ENCODE measurements at regions not wholly inside any gene's neighbourhood (a gene's known extent, or its start where the extent isn't known, plus 50 kb on each side); places are given as distances from the start of the nearest gene placed in this dataset.

DNA sequence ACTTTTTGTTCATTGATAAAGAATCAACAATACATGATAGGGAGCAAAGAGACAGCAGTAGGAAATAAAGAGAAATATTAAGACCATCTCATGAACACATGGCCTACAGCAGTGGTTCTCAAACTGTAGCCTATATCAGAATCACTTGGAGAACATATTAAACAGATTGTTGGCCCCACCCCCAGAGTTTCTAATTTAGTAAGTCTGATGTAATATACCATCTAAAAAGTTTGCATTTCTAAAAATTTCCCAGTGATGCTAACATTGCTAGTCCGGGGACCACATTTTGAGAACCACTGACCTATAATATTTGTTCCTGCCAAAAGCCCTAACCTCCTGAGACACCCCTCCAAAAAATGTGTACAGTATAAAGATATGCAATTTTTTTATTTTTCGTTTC lies 306.2 kb upstream of the NREP start:
- Histone ChIP-seq H3K4me1 (ENCODE audit: insufficient read depth, low read length) (no peaks in the 10 kb centered on the region), H3K36me3 (ENCODE audit: insufficient read depth, low read length) (no peaks in the 10 kb centered on the region), H3K9me3 (ENCODE audit: low read depth, low read length) (no peaks in the 10 kb centered on the region), H4K20me1 (ENCODE audit: insufficient read depth, low read length) (no peaks in the 10 kb centered on the region), H3K79me2 (ENCODE audit: insufficient read depth, low read length) (no peaks in the 10 kb centered on the region), H3K4me2 (ENCODE audit: insufficient read depth, low read length) (no peak overlapping the region), H3K27me3 (ENCODE audit: insufficient read depth, low read length) (no peaks in the 10 kb centered on the region), H3K27ac (ENCODE audit: low read depth, low read length) (no peak overlapping the region), H3K4me3 (ENCODE audit: insufficient read depth, low read length) (no peak overlapping the region), H2AFZ (ENCODE audit: low read length) (peak overlapping the region; percentile 70)
- TF ChIP-seq, protein P1, sequence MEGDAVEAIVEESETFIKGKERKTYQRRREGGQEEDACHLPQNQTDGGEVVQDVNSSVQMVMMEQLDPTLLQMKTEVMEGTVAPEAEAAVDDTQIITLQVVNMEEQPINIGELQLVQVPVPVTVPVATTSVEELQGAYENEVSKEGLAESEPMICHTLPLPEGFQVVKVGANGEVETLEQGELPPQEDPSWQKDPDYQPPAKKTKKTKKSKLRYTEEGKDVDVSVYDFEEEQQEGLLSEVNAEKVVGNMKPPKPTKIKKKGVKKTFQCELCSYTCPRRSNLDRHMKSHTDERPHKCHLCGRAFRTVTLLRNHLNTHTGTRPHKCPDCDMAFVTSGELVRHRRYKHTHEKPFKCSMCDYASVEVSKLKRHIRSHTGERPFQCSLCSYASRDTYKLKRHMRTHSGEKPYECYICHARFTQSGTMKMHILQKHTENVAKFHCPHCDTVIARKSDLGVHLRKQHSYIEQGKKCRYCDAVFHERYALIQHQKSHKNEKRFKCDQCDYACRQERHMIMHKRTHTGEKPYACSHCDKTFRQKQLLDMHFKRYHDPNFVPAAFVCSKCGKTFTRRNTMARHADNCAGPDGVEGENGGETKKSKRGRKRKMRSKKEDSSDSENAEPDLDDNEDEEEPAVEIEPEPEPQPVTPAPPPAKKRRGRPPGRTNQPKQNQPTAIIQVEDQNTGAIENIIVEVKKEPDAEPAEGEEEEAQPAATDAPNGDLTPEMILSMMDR (IDR thresholded peaks at IDR 0.05; ENCODE audit: extremely low read depth, low read depth, low read length) = no peak
- DNase-seq (ENCODE audit: insufficient read length, low spot score, missing footprints) = no peak

DNA sequence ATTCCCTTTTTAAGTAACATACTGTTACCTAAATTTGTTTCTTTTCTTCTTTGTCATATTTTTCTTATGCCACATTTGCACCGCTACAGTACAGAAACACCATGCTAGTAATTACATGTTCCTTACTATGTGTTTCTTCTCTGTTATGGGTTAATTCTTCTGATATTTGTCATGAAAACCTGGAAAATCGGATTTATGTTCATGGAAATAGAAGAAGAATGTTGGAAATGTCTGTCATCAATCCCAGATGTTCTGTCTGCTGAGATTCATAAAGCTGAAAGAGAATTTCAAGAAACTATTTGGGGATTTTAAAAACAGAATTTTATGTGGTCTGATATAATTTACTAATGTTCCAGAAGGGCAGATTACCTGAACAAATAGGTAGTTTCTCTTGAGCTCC lies 305.2 kb upstream of the NREP start:
- DNase-seq (ENCODE audit: insufficient read length, low spot score, missing footprints) = no peak
- no peaks in the 10 kb centered on the region for H3K9me3 ChIP-seq (ENCODE audit: low read depth, low read length)
- H3K79me2 ChIP-seq (ENCODE audit: insufficient read depth, low read length) = no peaks in the 10 kb centered on the region
- no peak overlapping the region for H2AFZ ChIP-seq (ENCODE audit: low read length)
- no peaks in the 10 kb centered on the region for H4K20me1 ChIP-seq (ENCODE audit: insufficient read depth, low read length)
- no peak overlapping the region for H3K4me2 ChIP-seq (ENCODE audit: insufficient read depth, low read length)
- H3K4me3 ChIP-seq (ENCODE audit: insufficient read depth, low read length) = no peak overlapping the region
- H3K27ac ChIP-seq (ENCODE audit: low read depth, low read length) = no peak overlapping the region
- no peaks in the 10 kb centered on the region for H3K4me1 ChIP-seq (ENCODE audit: insufficient read depth, low read length)
- no peaks in the 10 kb centered on the region for H3K36me3 ChIP-seq (ENCODE audit: insufficient read depth, low read length)
- TF ChIP-seq, protein P1 (IDR thresholded peaks at IDR 0.05; ENCODE audit: extremely low read depth, low read depth, low read length) = no peak
- no peaks in the 10 kb centered on the region for H3K27me3 ChIP-seq (ENCODE audit: insufficient read depth, low read length)

DNA sequence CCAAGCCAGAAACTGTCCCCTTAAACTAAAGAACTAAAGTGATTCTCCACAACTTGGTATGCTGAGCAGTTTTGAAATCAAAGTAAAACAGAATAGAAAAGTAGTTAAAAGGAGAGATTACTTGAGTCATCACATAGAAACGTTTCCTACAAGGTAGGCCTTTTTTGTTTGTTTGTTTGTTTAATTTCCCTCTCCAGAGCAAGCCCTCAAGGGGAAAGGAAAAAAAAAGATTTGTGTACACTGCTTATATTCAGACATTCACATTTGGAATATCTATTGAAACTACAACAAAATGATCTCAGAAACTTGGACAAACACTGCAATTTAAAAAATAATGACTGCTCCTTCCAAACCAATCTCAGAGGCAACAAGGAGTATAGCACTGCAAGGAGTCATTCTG lies 304.7 kb upstream of the NREP start:
- DNase-seq (ENCODE audit: insufficient read length, low spot score, missing footprints) = no peak
- no peaks in the 10 kb centered on the region for H4K20me1 ChIP-seq (ENCODE audit: insufficient read depth, low read length)
- no peak overlapping the region for H3K27ac ChIP-seq (ENCODE audit: low read depth, low read length)
- no peak overlapping the region for H3K4me3 ChIP-seq (ENCODE audit: insufficient read depth, low read length)
- no peak overlapping the region for H2AFZ ChIP-seq (ENCODE audit: low read length)
- H3K36me3 ChIP-seq (ENCODE audit: insufficient read depth, low read length) = no peaks in the 10 kb centered on the region
- H3K27me3 ChIP-seq (ENCODE audit: insufficient read depth, low read length) = no peaks in the 10 kb centered on the region
- H3K4me1 ChIP-seq (ENCODE audit: insufficient read depth, low read length) = no peaks in the 10 kb centered on the region
- H3K79me2 ChIP-seq (ENCODE audit: insufficient read depth, low read length) = no peaks in the 10 kb centered on the region
- TF ChIP-seq, protein P1 (IDR thresholded peaks at IDR 0.05; ENCODE audit: extremely low read depth, low read depth, low read length) = no peak
- H3K9me3 ChIP-seq (ENCODE audit: low read depth, low read length) = no peaks in the 10 kb centered on the region
- H3K4me2 ChIP-seq (ENCODE audit: insufficient read depth, low read length) = no peak overlapping the region

DNA sequence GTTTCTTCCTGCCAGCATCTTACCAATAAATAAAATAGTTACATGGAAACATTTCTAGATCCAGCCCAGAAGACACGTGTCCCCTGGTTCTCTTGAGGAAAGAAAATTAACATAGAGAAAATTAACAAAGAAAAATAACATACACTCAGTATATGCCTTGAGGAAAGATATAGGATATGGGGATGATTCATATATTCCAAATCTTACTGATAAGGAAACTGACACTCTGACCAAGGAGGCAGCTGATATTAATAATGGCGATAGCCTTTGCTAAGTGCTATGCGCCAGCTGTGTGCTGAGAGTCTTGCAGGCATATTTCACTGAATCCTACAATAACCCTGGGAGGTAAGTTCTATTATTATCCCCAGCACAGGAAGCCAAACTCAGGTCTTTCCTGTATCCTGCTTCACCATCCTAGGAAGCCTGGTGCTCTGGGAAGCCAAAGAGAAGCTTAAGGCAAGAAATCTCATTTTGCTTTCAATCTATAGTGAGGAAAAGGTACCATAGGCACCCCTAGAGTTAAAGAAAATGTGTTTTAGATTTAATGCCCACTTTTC lies 302.7 kb upstream of the NREP start:
- Histone ChIP-seq H2AFZ (ENCODE audit: low read length) (no peak overlapping the region), H4K20me1 (ENCODE audit: insufficient read depth, low read length) (no peaks in the 10 kb centered on the region), H3K36me3 (ENCODE audit: insufficient read depth, low read length) (no peaks in the 10 kb centered on the region), H3K4me3 (ENCODE audit: insufficient read depth, low read length) (no peak overlapping the region), H3K4me2 (ENCODE audit: insufficient read depth, low read length) (no peak overlapping the region), H3K4me1 (ENCODE audit: insufficient read depth, low read length) (no peaks in the 10 kb centered on the region), H3K79me2 (ENCODE audit: insufficient read depth, low read length) (no peaks in the 10 kb centered on the region), H3K27ac (ENCODE audit: low read depth, low read length) (no peak overlapping the region), H3K9me3 (ENCODE audit: low read depth, low read length) (no peaks in the 10 kb centered on the region), H3K27me3 (ENCODE audit: insufficient read depth, low read length) (no peaks in the 10 kb centered on the region)
- DNase-seq (ENCODE audit: insufficient read length, low spot score, missing footprints) = no peak
- TF ChIP-seq, protein P1 (IDR thresholded peaks at IDR 0.05; ENCODE audit: extremely low read depth, low read depth, low read length) = no peak
